LNCAP (cell line): ENCODE measurements at regions not wholly inside any gene's neighbourhood (a gene's known extent, or its start where the extent isn't known, plus 50 kb on each side); places are given as distances from the start of the nearest gene placed in this dataset.

Experiments
- TF ChIP-seq, protein P1 (sequence below): fragments of 450-650 bp; IDR thresholded peaks from 2 replicates; pipeline ENCODE4 v1.5.1; 2017; ENCODE audit warnings: mild to moderate bottlenecking

GRCh38 chr3:139235192-139235591 is 108.6 kb upstream of the MRPS22 start:
- TF ChIP-seq, protein P1, sequence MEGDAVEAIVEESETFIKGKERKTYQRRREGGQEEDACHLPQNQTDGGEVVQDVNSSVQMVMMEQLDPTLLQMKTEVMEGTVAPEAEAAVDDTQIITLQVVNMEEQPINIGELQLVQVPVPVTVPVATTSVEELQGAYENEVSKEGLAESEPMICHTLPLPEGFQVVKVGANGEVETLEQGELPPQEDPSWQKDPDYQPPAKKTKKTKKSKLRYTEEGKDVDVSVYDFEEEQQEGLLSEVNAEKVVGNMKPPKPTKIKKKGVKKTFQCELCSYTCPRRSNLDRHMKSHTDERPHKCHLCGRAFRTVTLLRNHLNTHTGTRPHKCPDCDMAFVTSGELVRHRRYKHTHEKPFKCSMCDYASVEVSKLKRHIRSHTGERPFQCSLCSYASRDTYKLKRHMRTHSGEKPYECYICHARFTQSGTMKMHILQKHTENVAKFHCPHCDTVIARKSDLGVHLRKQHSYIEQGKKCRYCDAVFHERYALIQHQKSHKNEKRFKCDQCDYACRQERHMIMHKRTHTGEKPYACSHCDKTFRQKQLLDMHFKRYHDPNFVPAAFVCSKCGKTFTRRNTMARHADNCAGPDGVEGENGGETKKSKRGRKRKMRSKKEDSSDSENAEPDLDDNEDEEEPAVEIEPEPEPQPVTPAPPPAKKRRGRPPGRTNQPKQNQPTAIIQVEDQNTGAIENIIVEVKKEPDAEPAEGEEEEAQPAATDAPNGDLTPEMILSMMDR = no peak

- TF ChIP-seq, protein P1 = no peak
These were observed 107.5 kb upstream of the MRPS22 start for GRCh38 chr3:139236336-139236735.

- TF ChIP-seq, protein P1 = no peak
These were observed 105.4 kb upstream of the MRPS22 start for GRCh38 chr3:139238281-139239030.

DNA sequence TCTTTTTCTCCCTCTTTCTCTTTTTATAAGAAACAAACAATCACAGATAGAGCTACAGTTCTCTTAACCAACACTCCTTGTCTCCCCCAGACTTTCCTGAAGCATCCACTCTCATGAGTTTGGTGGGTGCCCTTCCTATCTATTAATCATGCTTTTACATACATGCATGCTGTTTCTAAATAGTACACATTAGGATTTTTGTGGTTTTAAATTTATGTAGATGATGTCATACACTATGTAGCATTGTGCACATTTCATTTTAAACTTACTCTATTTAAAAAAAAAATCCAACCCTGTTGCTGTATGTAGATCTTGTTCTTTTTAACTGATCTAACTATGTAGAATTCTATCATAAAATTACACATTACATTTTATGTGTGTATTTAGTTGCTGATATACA is 104.3 kb upstream of the MRPS22 start:
- TF ChIP-seq, protein P1 = no peak

DNA sequence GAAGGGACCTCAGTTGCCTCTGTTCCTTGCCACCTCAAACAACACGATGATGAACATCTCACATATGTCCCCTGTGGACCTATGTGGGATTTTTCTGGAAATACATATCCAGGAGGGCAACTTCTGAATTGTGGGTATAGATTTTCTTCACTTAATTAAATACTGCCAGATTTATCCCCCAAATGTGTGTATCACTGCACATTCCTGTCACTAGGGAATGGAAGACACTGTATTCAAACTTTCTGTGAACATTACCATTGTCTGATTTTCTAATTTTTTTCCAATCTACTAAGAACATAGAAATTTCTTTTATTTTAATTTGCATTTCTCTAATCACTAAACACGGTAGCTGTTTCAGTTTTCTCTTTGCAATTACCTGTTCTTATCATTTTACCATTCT is 102.0 kb upstream of the MRPS22 start:
- TF ChIP-seq, protein P1 = no peak

DNA sequence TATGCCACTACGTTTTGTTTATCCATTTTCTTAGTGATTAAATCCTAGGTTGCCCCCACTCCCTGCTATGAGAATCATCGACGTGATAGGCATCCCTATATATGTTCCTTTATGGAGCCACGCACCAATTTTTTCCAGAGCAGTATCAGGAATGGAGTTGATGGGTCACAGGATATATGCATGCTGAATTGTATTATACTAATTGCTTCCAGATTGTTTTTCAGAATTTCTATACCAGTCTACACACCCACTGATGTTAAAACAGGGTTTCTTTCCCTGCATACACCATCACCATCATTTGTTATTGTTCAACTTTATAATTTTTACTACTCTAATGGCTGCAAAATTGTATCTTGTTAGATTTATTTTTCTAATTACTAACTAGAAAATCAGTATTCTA is 100.1 kb upstream of the MRPS22 start:
- TF ChIP-seq, protein P1 = no peak

DNA sequence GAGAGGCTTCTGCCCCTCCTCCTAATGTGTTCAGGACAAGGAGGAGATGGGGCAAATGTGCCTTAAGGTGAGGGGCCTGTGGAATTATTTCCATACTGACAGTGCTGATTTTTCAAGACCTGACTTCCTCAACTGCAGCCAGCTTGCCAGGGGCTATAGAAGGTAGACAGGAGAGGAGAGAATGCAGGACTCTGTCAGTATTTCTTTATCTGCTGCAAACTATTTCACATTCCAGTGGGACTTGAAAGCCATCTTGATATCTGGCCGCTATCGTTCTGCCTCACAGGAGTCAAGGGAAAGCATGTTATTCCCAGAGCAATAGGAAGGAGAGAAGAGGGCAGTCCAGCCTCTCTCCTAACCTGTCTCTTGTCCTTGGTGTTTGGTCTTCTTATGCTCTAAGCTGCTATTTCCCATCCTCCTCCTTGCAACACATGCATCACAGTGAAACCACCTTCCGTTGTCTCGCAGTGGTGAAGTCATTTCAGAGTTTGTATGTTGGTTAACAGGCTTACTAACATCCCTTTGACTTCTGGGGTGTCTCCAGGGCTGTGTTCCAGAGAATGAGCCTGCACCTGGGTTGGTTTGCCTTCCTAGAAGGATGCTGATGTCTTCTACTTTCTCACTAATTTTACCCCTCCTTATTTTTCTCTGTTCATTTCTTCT is 95.1 kb upstream of the MRPS22 start:
- TF ChIP-seq, protein P1 = no peak
